ENCODE measurements at regions not wholly inside any gene's neighbourhood (a gene's known extent, or its start where the extent isn't known, plus 50 kb on each side); places are given as distances from the start of the nearest gene placed in this dataset.

DNA sequence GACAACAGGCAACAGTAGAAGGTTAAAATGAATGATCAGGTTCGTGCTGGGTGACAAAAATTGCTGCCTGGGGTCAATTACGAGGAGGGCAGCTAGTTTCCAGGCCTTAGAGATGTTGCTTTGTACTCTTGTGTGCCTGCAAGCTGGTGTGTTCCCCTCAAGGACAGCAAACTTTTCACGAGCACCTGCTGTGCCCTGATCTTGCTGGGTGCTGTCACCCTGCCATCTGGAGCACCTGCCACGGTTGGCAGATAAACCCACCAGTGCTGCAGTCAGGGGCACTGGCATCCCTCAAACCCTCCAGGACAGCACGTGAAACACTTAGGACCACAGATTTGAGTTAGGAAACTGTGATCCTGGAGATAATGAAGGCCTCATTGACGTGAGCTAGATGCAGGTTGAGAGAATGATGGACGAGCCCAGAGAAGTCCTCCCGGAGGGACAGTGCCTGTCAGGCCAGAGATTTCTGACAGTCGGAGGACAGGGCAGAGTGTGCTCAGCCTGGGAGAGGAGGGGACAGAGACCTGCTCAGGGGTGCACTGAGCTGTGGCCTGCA lies 104.3 kb upstream of the RAB12 start:
- Histone ChIP-seq H3K9me3 (no peaks in the 10 kb centered on the region), H3K4me1 (peaks cover 20 to 21% of the 10 kb centered on the region in 2 donors), H3K36me3 (no peaks in the 10 kb centered on the region), H3K4me3 (no peak overlapping the region), H3K27me3 (no peaks in the 10 kb centered on the region), H3K27ac (no peak overlapping the region)
- TF ChIP-seq POLR2A (IDR thresholded peaks at IDR 0.05), result no peak
- TF ChIP-seq, protein P1, sequence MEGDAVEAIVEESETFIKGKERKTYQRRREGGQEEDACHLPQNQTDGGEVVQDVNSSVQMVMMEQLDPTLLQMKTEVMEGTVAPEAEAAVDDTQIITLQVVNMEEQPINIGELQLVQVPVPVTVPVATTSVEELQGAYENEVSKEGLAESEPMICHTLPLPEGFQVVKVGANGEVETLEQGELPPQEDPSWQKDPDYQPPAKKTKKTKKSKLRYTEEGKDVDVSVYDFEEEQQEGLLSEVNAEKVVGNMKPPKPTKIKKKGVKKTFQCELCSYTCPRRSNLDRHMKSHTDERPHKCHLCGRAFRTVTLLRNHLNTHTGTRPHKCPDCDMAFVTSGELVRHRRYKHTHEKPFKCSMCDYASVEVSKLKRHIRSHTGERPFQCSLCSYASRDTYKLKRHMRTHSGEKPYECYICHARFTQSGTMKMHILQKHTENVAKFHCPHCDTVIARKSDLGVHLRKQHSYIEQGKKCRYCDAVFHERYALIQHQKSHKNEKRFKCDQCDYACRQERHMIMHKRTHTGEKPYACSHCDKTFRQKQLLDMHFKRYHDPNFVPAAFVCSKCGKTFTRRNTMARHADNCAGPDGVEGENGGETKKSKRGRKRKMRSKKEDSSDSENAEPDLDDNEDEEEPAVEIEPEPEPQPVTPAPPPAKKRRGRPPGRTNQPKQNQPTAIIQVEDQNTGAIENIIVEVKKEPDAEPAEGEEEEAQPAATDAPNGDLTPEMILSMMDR (IDR thresholded peaks at IDR 0.05 in 4 of 5, conservative IDR thresholded peaks at IDR 0.05 in 1 of 5), result no peak
- ATAC-seq (peak in 1 of 2 donors; percentile 29), DNase-seq (no peak)
- intact Hi-C loops (cut with DNase I; ENCODE audit: low total_unique reads), result no loop called here
- in situ Hi-C loops (cut with MboI; ENCODE audit: low sequenced_read_pairs in 4 of 4), result no loop called here

GRCh38 chr18:8506251-8507049 lies 102.8 kb upstream of the RAB12 start:
- TF ChIP-seq, protein P1 (IDR thresholded peaks at IDR 0.05 in 4 of 5, conservative IDR thresholded peaks at IDR 0.05 in 1 of 5), result no peak
- TF ChIP-seq POLR2A (IDR thresholded peaks at IDR 0.05), result no peak
- in situ Hi-C loops (cut with MboI; ENCODE audit: low sequenced_read_pairs in 4 of 4), result no loop called here
- H3K9me3 ChIP-seq, result no peaks in the 10 kb centered on the region

DNA sequence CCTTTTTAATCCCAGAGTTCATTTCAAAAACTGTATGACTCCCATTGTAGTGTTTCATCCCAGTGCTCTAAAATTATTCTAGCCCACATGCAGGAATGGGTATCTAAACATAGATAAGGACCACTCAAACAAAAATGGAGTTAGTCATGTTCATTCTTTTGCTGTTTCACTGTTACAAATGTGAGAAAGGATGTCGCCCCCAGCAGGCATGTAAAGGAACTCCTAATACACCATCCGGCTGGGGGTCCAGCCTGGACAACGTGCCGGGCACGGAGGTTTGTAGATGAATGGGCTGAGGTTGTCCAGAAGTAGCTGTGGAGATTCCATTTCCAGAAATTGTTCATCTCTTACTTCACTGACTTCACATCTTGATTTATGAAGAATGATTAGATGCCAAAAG lies 101.9 kb upstream of the RAB12 start:
- Histone ChIP-seq H3K4me3 (no peak overlapping the region), H3K36me3 (no peaks in the 10 kb centered on the region), H3K27me3 (no peaks in the 10 kb centered on the region), H3K27ac (no peak overlapping the region), H3K4me1 (peaks cover 10 to 13% of the 10 kb centered on the region in 2 donors), H3K9me3 (no peaks in the 10 kb centered on the region)
- no peak for DNase-seq
- TF ChIP-seq, protein P1 (IDR thresholded peaks at IDR 0.05 in 4 of 5, conservative IDR thresholded peaks at IDR 0.05 in 1 of 5), result no peak
- no peak for TF ChIP-seq POLR2A (IDR thresholded peaks at IDR 0.05)
- intact Hi-C loops (cut with DNase I; ENCODE audit: low total_unique reads), result no loop called here
- in situ Hi-C loops (cut with MboI; ENCODE audit: low sequenced_read_pairs in 4 of 4), result no loop called here
- no peak for ATAC-seq

More at GRCh38 chr18:8506251-8507049, 102.8 kb upstream of the RAB12 start:
- no peaks in the 10 kb centered on the region for H3K36me3 ChIP-seq
- H3K4me3 ChIP-seq, result no peak overlapping the region
- intact Hi-C loops (cut with DNase I; ENCODE audit: low total_unique reads), result no loop called here
- H3K27me3 ChIP-seq, result no peaks in the 10 kb centered on the region
- H3K27ac ChIP-seq, result no peak overlapping the region
- peak in 1 of 2 donors; percentile 55 for ATAC-seq
- peaks cover 12 to 15% of the 10 kb centered on the region in 2 donors for H3K4me1 ChIP-seq
- no peak for DNase-seq

GRCh38 chr18:8507915-8508705 lies 101.1 kb upstream of the RAB12 start:
- Histone ChIP-seq H3K36me3 (no peaks in the 10 kb centered on the region), H3K4me3 (no peak overlapping the region), H3K27me3 (no peaks in the 10 kb centered on the region), H3K9me3 (no peaks in the 10 kb centered on the region), H3K27ac (no peak overlapping the region), H3K4me1 (peaks cover 9 to 11% of the 10 kb centered on the region in 2 donors)
- TF ChIP-seq, protein P1 (IDR thresholded peaks at IDR 0.05 in 4 of 5, conservative IDR thresholded peaks at IDR 0.05 in 1 of 5), result no peak
- TF ChIP-seq POLR2A (IDR thresholded peaks at IDR 0.05), result no peak
- no peak for ATAC-seq
- intact Hi-C loops (cut with DNase I; ENCODE audit: low total_unique reads), result no loop called here
- in situ Hi-C loops (cut with MboI; ENCODE audit: low sequenced_read_pairs in 4 of 4), result no loop called here
- no peak for DNase-seq

Data from gastrocnemius medialis (tissue), 4 donors.